ENCODE measurements at regions not wholly inside any gene's neighbourhood (a gene's known extent, or its start where the extent isn't known, plus 50 kb on each side); places are given as distances from the start of the nearest gene placed in this dataset.

DNA sequence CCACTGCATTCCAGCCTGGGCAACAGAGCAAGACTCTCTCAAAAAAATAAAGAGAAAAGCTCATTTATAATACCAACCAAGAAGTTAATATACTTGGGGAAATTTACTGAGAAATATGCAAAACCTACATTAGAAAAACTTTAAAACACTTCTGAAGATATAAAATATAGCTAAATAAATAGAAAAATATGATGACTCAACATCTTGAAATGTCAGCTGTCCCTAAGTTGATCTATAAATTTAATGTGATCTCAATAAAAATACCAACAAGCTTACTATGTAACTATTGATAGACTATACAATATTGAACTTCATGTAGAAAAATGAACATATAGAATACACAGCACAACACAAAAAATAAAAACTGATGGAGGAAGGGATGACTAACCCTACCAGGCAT is 87.5 kb upstream of the INTU start:
- TF ChIP-seq POLR2A (IDR thresholded peaks at IDR 0.05; ENCODE audit: low read depth, low read length): no peak
- TF ChIP-seq EZH2 (IDR thresholded peaks at IDR 0.05; ENCODE audit: borderline replicate concordance, low read depth, low read length, severe bottlenecking): no peak
- TF ChIP-seq, protein P1, sequence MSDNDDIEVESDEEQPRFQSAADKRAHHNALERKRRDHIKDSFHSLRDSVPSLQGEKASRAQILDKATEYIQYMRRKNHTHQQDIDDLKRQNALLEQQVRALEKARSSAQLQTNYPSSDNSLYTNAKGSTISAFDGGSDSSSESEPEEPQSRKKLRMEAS (IDR thresholded peaks at IDR 0.05; ENCODE audit: insufficient read depth, insufficient read length): no peak
- TF ChIP-seq, protein P2, sequence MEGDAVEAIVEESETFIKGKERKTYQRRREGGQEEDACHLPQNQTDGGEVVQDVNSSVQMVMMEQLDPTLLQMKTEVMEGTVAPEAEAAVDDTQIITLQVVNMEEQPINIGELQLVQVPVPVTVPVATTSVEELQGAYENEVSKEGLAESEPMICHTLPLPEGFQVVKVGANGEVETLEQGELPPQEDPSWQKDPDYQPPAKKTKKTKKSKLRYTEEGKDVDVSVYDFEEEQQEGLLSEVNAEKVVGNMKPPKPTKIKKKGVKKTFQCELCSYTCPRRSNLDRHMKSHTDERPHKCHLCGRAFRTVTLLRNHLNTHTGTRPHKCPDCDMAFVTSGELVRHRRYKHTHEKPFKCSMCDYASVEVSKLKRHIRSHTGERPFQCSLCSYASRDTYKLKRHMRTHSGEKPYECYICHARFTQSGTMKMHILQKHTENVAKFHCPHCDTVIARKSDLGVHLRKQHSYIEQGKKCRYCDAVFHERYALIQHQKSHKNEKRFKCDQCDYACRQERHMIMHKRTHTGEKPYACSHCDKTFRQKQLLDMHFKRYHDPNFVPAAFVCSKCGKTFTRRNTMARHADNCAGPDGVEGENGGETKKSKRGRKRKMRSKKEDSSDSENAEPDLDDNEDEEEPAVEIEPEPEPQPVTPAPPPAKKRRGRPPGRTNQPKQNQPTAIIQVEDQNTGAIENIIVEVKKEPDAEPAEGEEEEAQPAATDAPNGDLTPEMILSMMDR (IDR thresholded peaks at IDR 0.05; ENCODE audit: extremely low read depth in 1 of 2, insufficient read depth in 1 of 2, low read depth in 1 of 2, low read length in 2 of 2): no peak
- no peak for TF ChIP-seq FOS (IDR thresholded peaks at IDR 0.05; ENCODE audit: borderline replicate concordance, insufficient read depth, low read length)
- TF ChIP-seq POLR2AphosphoS5 (IDR thresholded peaks at IDR 0.05; ENCODE audit: insufficient read depth, low read depth, low read length): no peak
- TF ChIP-seq JUN (IDR thresholded peaks at IDR 0.05; ENCODE audit: borderline replicate concordance, insufficient read depth, insufficient read length, low read depth): no peak
- no peak for TF ChIP-seq MYC (IDR thresholded peaks at IDR 0.05; ENCODE audit: low read depth, low read length)
- TF ChIP-seq GATA2 (IDR thresholded peaks at IDR 0.05; ENCODE audit: insufficient read depth, insufficient read length, low read depth, low read length): no peak
